HCT116 (cell line): ENCODE measurements at regions not wholly inside any gene's neighbourhood (a gene's known extent, or its start where the extent isn't known, plus 50 kb on each side); places are given as distances from the start of the nearest gene placed in this dataset.

ENCODE experiments used
- ATAC-seq: fragments of 200-7000 bp; cut with Tn5 transposase; 2 replicates; pipeline ENCODE4 v1.9.1; 2020; ENCODE audit warnings: mild to moderate bottlenecking, moderate library complexity
- BruUV-seq: library from RNA; stranded (reverse); fragments of 400-500 nt; replicated peaks from 2 replicates; lab custom pipeline; 2021; lab: Mats Ljungman, UMichigan
- CTCF ChIA-PET: fragments of 300-600 bp; sonication (Branson Sonifier 250); formaldehyde crosslinking; loops from one replicate; lab custom pipeline; 2021; ENCODE audit warnings: antibody characterized with exemption; lab: Charles Lee
- POLR2A ChIA-PET: fragments of 300-600, 350-600 bp; sonication (Branson Sonifier 250); formaldehyde crosslinking; loops from one replicate; lab custom pipeline; 2021; ENCODE audit warnings: antibody characterized with exemption; lab: Charles Lee
- RAD21 ChIA-PET, 2 experiments: fragments of 300-600 bp; sonication (Branson Sonifier 250); formaldehyde crosslinking; loops; one replicate each; lab custom pipeline; 2023; ENCODE audit warnings: low total read pairs in 2 of 2; ENCODE audit not compliant: uncharacterized antibody in 2 of 2, unreplicated experiment in 2 of 2, low non-redundant PET in 1 of 2; lab: Charles Lee
- DNase-seq: peaks from one replicate; pipeline ENCODE4 v3.0.0-alpha.2; 2010; ENCODE audit warnings: low read depth, low spot score
- H2AFZ ChIP-seq: fragments of 200-600 bp; shearing (Covaris generic), sonication (generic); 2 replicates; pipeline ENCODE4 v1.6.1; 2017; ENCODE audit warnings: low read depth, mixed run types, mixed read lengths, antibody characterized with exemption, low read length; ENCODE audit not compliant: poor library complexity, severe bottlenecking
- H3K27ac ChIP-seq: 2 replicates; pipeline ENCODE4 v1.5.1; 2012; ENCODE audit warnings: low read depth, low read length
- H3K27me3 ChIP-seq: fragments of 200-600 bp; sonication (generic); 2 replicates; pipeline ENCODE4 v1.6.1; 2016; ENCODE audit warnings: mixed run types, low read length, mixed read lengths; ENCODE audit not compliant: insufficient read depth
- H3K36me3 ChIP-seq, 2 experiments: fragments of 200-500 bp in 1 of 2; fragments of 200-600 bp in 1 of 2; sonication (Bioruptor generic) in 1 of 2; sonication (generic) in 1 of 2; 2 replicates each; pipeline versions ENCODE4 v1.5.1 to v1.6.1; 2014 to 2016; ENCODE audit warnings: low read length in 2 of 2, inconsistent platforms in 1 of 2, mixed read lengths in 1 of 2, mixed run types in 1 of 2; ENCODE audit not compliant: insufficient read depth in 2 of 2, control insufficient read depth in 1 of 2
- H3K4me1 ChIP-seq, 2 experiments: fragments of 200-600 bp in 1 of 2; sonication (generic) in 1 of 2; 2 replicates each; pipeline versions ENCODE4 v1.5.1 to v1.6.1; 2012 to 2017; ENCODE audit warnings: low read length in 2 of 2, inconsistent platforms in 1 of 2, mild to moderate bottlenecking in 1 of 2, mixed read lengths in 1 of 2, mixed run types in 1 of 2, moderate library complexity in 1 of 2; ENCODE audit not compliant: insufficient read depth in 2 of 2, control insufficient read depth in 1 of 2
- H3K4me2 ChIP-seq: fragments of 200-600 bp; sonication (generic); 2 replicates; pipeline ENCODE4 v1.6.1; 2017; ENCODE audit warnings: mixed run types, low read length, mixed read lengths
- H3K4me3 ChIP-seq, 2 experiments: fragments of 200-600 bp in 1 of 2; sonication (generic) in 1 of 2; replicated peaks in 1 of 2; 2 replicates each; pipeline ENCODE4 v1.5.1; 2011 to 2016; ENCODE audit warnings: low read length in 2 of 2, control low read depth in 1 of 2, low read depth in 1 of 2, mild to moderate bottlenecking in 1 of 2, mixed read lengths in 1 of 2, mixed run types in 1 of 2
- H3K79me2 ChIP-seq: fragments of 200-600 bp; sonication (generic); 2 replicates; pipeline ENCODE4 v1.6.1; 2017; ENCODE audit warnings: mild to moderate bottlenecking, mixed run types, low read length, moderate library complexity, mixed read lengths; ENCODE audit not compliant: insufficient read depth
- H3K9ac ChIP-seq: fragments of 200-600 bp; sonication (generic); 2 replicates; pipeline ENCODE4 v1.6.1; 2016; ENCODE audit warnings: low read length, mixed read lengths
- H3K9me2 ChIP-seq: fragments of 200-600 bp; sonication (generic), shearing (Covaris generic); 2 replicates; pipeline ENCODE4 v1.6.1; 2017; ENCODE audit warnings: mixed run types, mild to moderate bottlenecking, moderate library complexity; ENCODE audit not compliant: insufficient read depth
- H3K9me3 ChIP-seq, 2 experiments: fragments of 200-500 bp in 1 of 2; fragments of 200-600 bp in 1 of 2; sonication (Bioruptor generic) in 1 of 2; sonication (generic) in 1 of 2; 2 replicates each; pipeline ENCODE4 v1.6.1; 2014 to 2017; ENCODE audit warnings: low read length in 2 of 2, mixed read lengths in 2 of 2, inconsistent platforms in 1 of 2, low read depth in 1 of 2, mild to moderate bottlenecking in 1 of 2, mixed run types in 1 of 2, moderate library complexity in 1 of 2; ENCODE audit not compliant: control insufficient read depth in 1 of 2, insufficient read depth in 1 of 2
- H4K20me1 ChIP-seq: fragments of 200-600 bp; sonication (generic), shearing (Covaris generic); 2 replicates; pipeline ENCODE4 v1.6.1; 2017; ENCODE audit warnings: mixed run types, mild to moderate bottlenecking, moderate library complexity; ENCODE audit not compliant: insufficient read depth
- CBX3 ChIP-seq: IDR thresholded peaks from 2 replicates; pipeline ENCODE4 v1.6.1; 2012; ENCODE audit warnings: low read depth
- CTCF ChIP-seq, 3 experiments: fragments of 200-600 bp in 1 of 3; sonication (generic) in 1 of 3; IDR thresholded peaks in 2 of 3; conservative IDR thresholded peaks in 1 of 3; 2 replicates each; pipeline ENCODE4 v1.5.1; 2012 to 2017; ENCODE audit warnings: low read depth in 2 of 3, low read length in 2 of 3, antibody characterized with exemption in 1 of 3, borderline replicate concordance in 1 of 3, control low read depth in 1 of 3, mild to moderate bottlenecking in 1 of 3, mixed read lengths in 1 of 3, mixed run types in 1 of 3, moderate library complexity in 1 of 3; ENCODE audit not compliant: insufficient read depth in 1 of 3
- JUND ChIP-seq: IDR thresholded peaks from 2 replicates; pipeline ENCODE4 v1.6.1; 2012
- MAX ChIP-seq: IDR thresholded peaks from 2 replicates; pipeline ENCODE4 v1.6.1; 2012
- RAD21 ChIP-seq: IDR thresholded peaks from 2 replicates; pipeline ENCODE4 v1.6.1; 2012; ENCODE audit warnings: low read depth, mild to moderate bottlenecking
- ZBTB33 ChIP-seq: IDR thresholded peaks from 2 replicates; pipeline ENCODE4 v1.6.1; 2011; ENCODE audit warnings: mild to moderate bottlenecking, low read length, moderate library complexity; ENCODE audit not compliant: insufficient replicate concordance; ENCODE audit errors: extremely low read depth
- intact Hi-C: fragments of 100-400 bp; cut with micrococcal nuclease; formaldehyde crosslinking; loops from 2 replicates; pipeline ENCODE4 v1.10.0; 2022

- Histone ChIP-seq H3K4me3 (no peak overlapping the region), H3K9me3 (no peaks in the 10 kb centered on the region), H3K79me2 (no peaks in the 10 kb centered on the region), H3K9me2 (no peaks in the 10 kb centered on the region), H3K27me3 (no peaks in the 10 kb centered on the region), H2AFZ (no peak overlapping the region), H3K36me3 (no peaks in the 10 kb centered on the region), H3K4me2 (peak overlapping the region; percentile 52; the same call in 1 of the 2 replicates), H3K4me1 (peaks cover 20 to 59% of the 10 kb centered on the region in 2 experiments), H3K27ac (peak overlapping the region; percentile 84; the same call in 1 of the 2 replicates), H4K20me1 (no peaks in the 10 kb centered on the region), H3K9ac (no peak overlapping the region)
- ChIA-PET CTCF (interaction anchor here (1.8 kb wide), 1 partner anchor 82 kb away, joined by 6 read pairs; no protein-coding TSS in a partner anchor), POLR2A (no interaction called here), RAD21 (no interaction called here)
- no peak for ATAC-seq
- intact Hi-C loops = no loop called here
- TF ChIP-seq CTCF (IDR thresholded peaks at IDR 0.05 in 2 of 3, conservative IDR thresholded peaks at IDR 0.05 in 1 of 3; ENCODE audit: borderline replicate concordance in 1 of 3, insufficient read depth in 1 of 3, low read depth in 2 of 3, low read length in 2 of 3) (no peak), ZBTB33 (no peak), JUND (no peak), RAD21 (no peak), MAX (no peak), CBX3 (0 out of 2 replicates have a peak, but pooled peaks have one; percentile 18)
- no TSS peak for BruUV-seq
- DNase-seq = no peak
These were observed 235.6 kb upstream of the ZC3H12C start for GRCh38 chr11:109857637-109858036.
